Progenitor cell of endocrine pancreas (in vitro differentiated cells): ENCODE measurements at regions not wholly inside any gene's neighbourhood (a gene's known extent, or its start where the extent isn't known, plus 50 kb on each side); places are given as distances from the start of the nearest gene placed in this dataset.

Source experiments
- DNase-seq: peaks from one replicate; pipeline ENCODE4 v3.0.0; 2021; ENCODE audit warnings: low spot score; ENCODE audit not compliant: unreplicated experiment
- H3K27ac Mint-ChIP-seq: 2 replicates; pipeline ENCODE4 v1.8.0; 2021; ENCODE audit warnings: mild to moderate bottlenecking, moderate library complexity, mixed read lengths
- H3K27me3 Mint-ChIP-seq: 2 replicates; pipeline ENCODE4 v1.8.0; 2021; ENCODE audit warnings: mixed read lengths
- H3K36me3 Mint-ChIP-seq: 2 replicates; pipeline ENCODE4 v1.8.0; 2022; ENCODE audit warnings: mixed read lengths; ENCODE audit not compliant: insufficient read depth
- H3K4me1 Mint-ChIP-seq: 2 replicates; pipeline ENCODE4 v1.8.0; 2021; ENCODE audit warnings: low read depth, mixed read lengths
- H3K4me3 Mint-ChIP-seq: 2 replicates; pipeline ENCODE4 v1.8.0; 2021; ENCODE audit warnings: low read depth, mild to moderate bottlenecking, moderate library complexity, mixed read lengths
- H3K9me3 Mint-ChIP-seq: 2 replicates; pipeline ENCODE4 v1.8.0; 2021; ENCODE audit warnings: low read depth, mixed read lengths
- TF ChIP-seq, protein P1 (sequence below): fragments of 200-600 bp; sonication (generic); IDR thresholded peaks from one replicate; pipeline ENCODE4 v1.5.0; 2021; ENCODE audit warnings: antibody characterized with exemption, mild to moderate bottlenecking; ENCODE audit not compliant: unreplicated experiment

DNA sequence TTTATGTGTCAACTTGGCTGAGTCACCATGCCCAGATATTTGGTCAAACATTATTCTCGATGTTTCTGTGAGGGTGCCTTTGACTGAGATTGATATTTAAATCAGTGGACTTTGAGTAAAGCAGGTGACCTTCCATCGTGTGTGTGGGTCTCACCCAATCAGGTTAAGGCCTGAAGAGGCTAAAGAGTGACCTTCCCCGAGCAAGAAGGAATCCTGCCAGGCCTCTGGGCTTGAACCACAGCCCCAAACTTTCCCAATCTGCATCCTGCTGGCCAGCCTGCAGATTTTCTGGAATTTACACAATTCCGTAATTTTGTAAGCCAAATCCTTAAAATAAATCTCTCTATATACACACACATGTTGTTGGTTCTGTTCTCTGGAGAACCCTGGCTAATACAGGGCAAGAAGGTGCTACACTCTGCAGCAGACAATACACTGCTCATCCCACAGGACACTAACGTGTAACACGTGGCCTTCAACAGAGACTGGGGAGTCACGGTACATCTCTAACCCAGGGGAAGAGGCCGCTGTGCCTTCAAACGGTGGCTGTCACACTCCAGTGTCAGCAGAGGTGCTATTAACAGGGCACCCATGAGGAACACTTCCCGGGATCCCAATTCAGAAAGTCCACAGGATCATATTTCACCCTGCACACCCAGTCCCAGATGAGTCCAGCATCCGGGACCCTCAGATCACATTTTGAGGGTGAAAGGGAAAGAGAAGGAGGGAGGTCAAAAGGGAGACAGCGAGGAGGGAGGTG, 113.1 kb upstream of the ID2 start:
- H3K4me3 Mint-ChIP-seq, result no peak overlapping the region
- H3K9me3 Mint-ChIP-seq, result no peaks in the 10 kb centered on the region
- H3K27ac Mint-ChIP-seq, result no peak overlapping the region
- peaks cover 8% of the 10 kb centered on the region for H3K27me3 Mint-ChIP-seq
- no peak for DNase-seq
- H3K36me3 Mint-ChIP-seq, result no peaks in the 10 kb centered on the region
- TF ChIP-seq, protein P1, sequence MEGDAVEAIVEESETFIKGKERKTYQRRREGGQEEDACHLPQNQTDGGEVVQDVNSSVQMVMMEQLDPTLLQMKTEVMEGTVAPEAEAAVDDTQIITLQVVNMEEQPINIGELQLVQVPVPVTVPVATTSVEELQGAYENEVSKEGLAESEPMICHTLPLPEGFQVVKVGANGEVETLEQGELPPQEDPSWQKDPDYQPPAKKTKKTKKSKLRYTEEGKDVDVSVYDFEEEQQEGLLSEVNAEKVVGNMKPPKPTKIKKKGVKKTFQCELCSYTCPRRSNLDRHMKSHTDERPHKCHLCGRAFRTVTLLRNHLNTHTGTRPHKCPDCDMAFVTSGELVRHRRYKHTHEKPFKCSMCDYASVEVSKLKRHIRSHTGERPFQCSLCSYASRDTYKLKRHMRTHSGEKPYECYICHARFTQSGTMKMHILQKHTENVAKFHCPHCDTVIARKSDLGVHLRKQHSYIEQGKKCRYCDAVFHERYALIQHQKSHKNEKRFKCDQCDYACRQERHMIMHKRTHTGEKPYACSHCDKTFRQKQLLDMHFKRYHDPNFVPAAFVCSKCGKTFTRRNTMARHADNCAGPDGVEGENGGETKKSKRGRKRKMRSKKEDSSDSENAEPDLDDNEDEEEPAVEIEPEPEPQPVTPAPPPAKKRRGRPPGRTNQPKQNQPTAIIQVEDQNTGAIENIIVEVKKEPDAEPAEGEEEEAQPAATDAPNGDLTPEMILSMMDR, result no peak
- peaks cover 29% of the 10 kb centered on the region for H3K4me1 Mint-ChIP-seq

GRCh38 chr2:8569332-8569930, 112.4 kb upstream of the ID2 start:
- DNase-seq, result no peak
- Mint-ChIP-seq H3K4me3 (no peak overlapping the region), H3K27me3 (peaks cover 8% of the 10 kb centered on the region), H3K9me3 (no peaks in the 10 kb centered on the region), H3K4me1 (peaks cover 36% of the 10 kb centered on the region), H3K27ac (no peak overlapping the region), H3K36me3 (no peaks in the 10 kb centered on the region)
- TF ChIP-seq, protein P1, result no peak

DNA sequence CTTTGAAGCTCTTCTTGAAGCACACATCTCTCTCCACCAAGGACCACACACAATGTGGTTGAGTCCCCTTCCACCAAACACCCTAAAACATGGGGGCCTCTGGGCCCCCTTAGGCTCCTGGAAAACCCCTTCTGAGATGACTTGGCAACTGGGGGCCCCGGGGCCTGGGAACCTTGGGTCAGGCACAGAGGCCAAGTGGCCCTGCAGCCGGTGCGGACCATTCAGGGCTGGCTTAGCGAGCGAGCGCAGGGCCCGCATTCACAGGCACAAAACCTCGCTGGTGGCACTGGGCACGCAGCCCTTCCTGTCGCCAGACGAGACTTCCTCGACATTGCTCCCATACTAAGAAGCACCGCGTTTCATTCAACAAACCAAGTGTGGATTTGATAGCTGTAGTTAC, 111.2 kb upstream of the ID2 start:
- Mint-ChIP-seq H3K36me3 (no peaks in the 10 kb centered on the region), H3K27me3 (peaks cover 3% of the 10 kb centered on the region), H3K9me3 (no peaks in the 10 kb centered on the region), H3K4me1 (peaks cover 43% of the 10 kb centered on the region), H3K27ac (no peak overlapping the region), H3K4me3 (no peak overlapping the region)
- TF ChIP-seq, protein P1, result no peak
- DNase-seq, result no peak

DNA sequence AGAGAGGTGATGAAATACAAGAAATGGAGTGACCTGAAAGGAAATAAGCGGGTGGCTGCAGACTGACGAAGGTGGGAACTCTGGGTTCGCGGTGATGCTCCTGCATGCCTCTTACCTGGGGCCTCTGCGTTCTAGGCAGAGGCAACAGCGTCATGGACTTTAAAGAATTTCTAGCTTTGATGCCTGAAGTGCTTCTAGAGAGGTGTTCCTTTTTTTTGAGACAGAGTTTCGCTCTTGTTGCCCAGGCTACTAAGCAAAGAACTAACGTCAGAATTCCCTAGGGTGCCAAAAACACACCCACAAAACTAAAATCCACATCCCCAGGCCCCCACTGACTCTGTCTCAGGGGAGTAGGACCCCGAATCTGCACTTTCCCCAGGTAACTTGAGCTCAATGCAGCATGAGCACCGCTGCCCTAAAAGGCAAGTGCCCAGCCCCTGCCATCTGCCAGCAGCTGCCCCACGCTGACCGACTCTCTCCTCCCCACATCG, 110.5 kb upstream of the ID2 start:
- TF ChIP-seq, protein P1, result no peak
- no peaks in the 10 kb centered on the region for H3K9me3 Mint-ChIP-seq
- H3K4me1 Mint-ChIP-seq, result peaks cover 45% of the 10 kb centered on the region
- DNase-seq, result no peak
- H3K27ac Mint-ChIP-seq, result peak overlapping the region; percentile 66
- H3K4me3 Mint-ChIP-seq, result no peak overlapping the region
- no peaks in the 10 kb centered on the region for H3K36me3 Mint-ChIP-seq
- H3K27me3 Mint-ChIP-seq, result peaks cover under 1% of the 10 kb centered on the region

- H3K27me3 Mint-ChIP-seq, result no peaks in the 10 kb centered on the region
- H3K9me3 Mint-ChIP-seq, result no peaks in the 10 kb centered on the region
- no peak overlapping the region for H3K4me3 Mint-ChIP-seq
- H3K4me1 Mint-ChIP-seq, result peaks cover 48% of the 10 kb centered on the region
- DNase-seq, result no peak
- TF ChIP-seq, protein P1, result no peak
- no peaks in the 10 kb centered on the region for H3K36me3 Mint-ChIP-seq
- peak overlapping the region; percentile 66 for H3K27ac Mint-ChIP-seq
Measured at GRCh38 chr2:8571792-8572499, 109.9 kb upstream of the ID2 start.
